ENCODE measurements at regions not wholly inside any gene's neighbourhood (a gene's known extent, or its start where the extent isn't known, plus 50 kb on each side); places are given as distances from the start of the nearest gene placed in this dataset.

DNA sequence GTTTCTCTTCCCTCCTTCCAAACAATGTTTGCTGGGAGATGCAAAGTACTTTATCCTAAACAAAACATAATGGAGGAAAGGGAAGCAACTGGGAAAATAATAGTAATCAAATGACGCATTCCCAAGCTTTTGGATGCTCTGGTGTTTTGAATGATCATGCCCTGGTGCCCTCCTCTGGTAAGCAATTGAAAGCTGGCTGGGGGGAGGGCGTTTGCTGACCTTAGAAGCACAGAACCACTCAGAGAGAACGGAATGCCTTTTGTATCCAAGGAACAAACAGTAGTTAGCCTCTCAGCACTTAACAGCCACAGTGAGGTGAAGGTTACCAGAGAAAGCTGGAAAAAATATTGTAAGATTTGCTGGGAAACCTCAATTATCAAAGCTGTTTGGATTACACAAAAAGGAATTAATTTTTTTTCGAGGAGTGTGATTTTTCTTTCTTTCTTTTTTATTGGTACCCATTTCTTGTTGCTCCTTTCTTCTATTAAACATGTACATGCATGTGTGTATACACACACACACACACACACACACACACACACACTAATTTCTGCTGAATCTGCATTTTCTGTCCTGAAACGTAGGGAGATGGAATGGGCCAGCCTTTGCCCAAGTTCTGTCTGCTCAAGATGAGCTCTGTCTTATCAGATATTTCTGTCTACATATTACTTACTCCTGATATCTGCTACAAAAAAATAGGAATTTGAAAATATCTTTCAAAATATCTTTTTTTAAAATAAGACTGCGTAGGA lies 155.8 kb upstream of the IGFBP7 start:
- Histone ChIP-seq H3K4me3 (no peak overlapping the region), H3K27ac (ENCODE audit: low read depth in 1 of 2, low read length in 1 of 2) (no peak overlapping the region), H3K27me3 (ENCODE audit: control insufficient read depth in 3 of 3, insufficient read depth in 3 of 3, low read length in 2 of 3) (no peaks in the 10 kb centered on the region), H3K9me3 (ENCODE audit: control insufficient read depth in 4 of 4, insufficient read depth in 3 of 4, low read length in 3 of 4) (no peaks in the 10 kb centered on the region), H3K36me3 (ENCODE audit: control insufficient read depth in 4 of 4, insufficient read depth in 4 of 4, low read length in 4 of 4) (no peaks in the 10 kb centered on the region), H3K4me1 (ENCODE audit: control insufficient read depth in 5 of 5, insufficient read depth in 5 of 5, low read length in 5 of 5) (peaks cover 0 to 13% (median 6%) of the 10 kb centered on the region in 5 donors), H3K9ac (ENCODE audit: insufficient read depth in 1 of 2, low read length in 2 of 2) (no peak overlapping the region)
- TF ChIP-seq CTCF (IDR thresholded peaks at IDR 0.05; ENCODE audit: control extremely low read depth, extremely low read depth), result no peak
- DNase-seq, result peak; percentile 28 to 56 (median 47)
- 40 to 57% methylated on average over 6 of the region's 6 CpGs for WGBS, 2 donors
- ATAC-seq (ENCODE audit: insufficient read depth, low FRiP score), result no peak

DNA sequence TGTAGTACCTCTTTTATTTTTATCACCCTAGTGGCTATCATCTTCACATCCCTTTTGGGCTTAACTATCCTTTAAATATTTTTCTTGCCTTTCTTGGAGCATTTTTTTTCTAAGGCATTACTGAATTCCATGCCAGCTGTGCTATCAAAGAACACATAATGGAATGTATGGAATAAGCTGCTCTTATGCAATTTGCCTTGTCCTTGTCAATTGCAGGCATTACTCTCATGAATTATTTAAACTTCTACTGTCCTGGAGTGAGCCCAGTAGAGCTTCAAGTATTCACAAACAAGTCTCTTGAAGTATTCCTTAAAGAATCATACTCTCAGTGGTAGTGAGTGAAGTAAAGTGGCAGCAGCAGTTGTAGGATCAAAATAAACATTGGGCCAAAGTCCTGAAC lies 144.6 kb upstream of the IGFBP7 start:
- TF ChIP-seq CTCF (IDR thresholded peaks at IDR 0.05; ENCODE audit: control extremely low read depth, extremely low read depth), result no peak
- ATAC-seq (ENCODE audit: insufficient read depth, low FRiP score) (no peak), DNase-seq (peak in 2 of 3 donors; percentile 25 to 30)
- no peaks in the 10 kb centered on the region for H3K36me3 ChIP-seq (ENCODE audit: control insufficient read depth in 4 of 4, insufficient read depth in 4 of 4, low read length in 4 of 4)
- H3K27me3 ChIP-seq (ENCODE audit: control insufficient read depth in 3 of 3, insufficient read depth in 3 of 3, low read length in 2 of 3), result no peaks in the 10 kb centered on the region
- no peak overlapping the region for H3K4me3 ChIP-seq
- H3K4me1 ChIP-seq (ENCODE audit: control insufficient read depth in 5 of 5, insufficient read depth in 5 of 5, low read length in 5 of 5), result peaks cover 0 to 4% (median 0%) of the 10 kb centered on the region in 5 donors
- H3K27ac ChIP-seq (ENCODE audit: low read depth in 1 of 2, low read length in 1 of 2), result no peak overlapping the region
- H3K9ac ChIP-seq (ENCODE audit: insufficient read depth in 1 of 2, low read length in 2 of 2), result no peak overlapping the region
- peaks cover 0 to 3% (median 0%) of the 10 kb centered on the region in 4 donors for H3K9me3 ChIP-seq (ENCODE audit: control insufficient read depth in 4 of 4, insufficient read depth in 3 of 4, low read length in 3 of 4)

- 24 to 58% methylated on average over 1 of the region's 1 CpG for WGBS, 2 donors
These were observed 138.9 kb upstream of the IGFBP7 start for GRCh38 chr4:57249083-57249482.

More at GRCh38 chr4:57249083-57249482, 138.9 kb upstream of the IGFBP7 start:
- Histone ChIP-seq H3K9me3 (ENCODE audit: control insufficient read depth in 4 of 4, insufficient read depth in 3 of 4, low read length in 3 of 4) (peaks cover 0 to 3% (median 0%) of the 10 kb centered on the region in 4 donors), H3K27me3 (ENCODE audit: control insufficient read depth in 3 of 3, insufficient read depth in 3 of 3, low read length in 2 of 3) (no peaks in the 10 kb centered on the region), H3K36me3 (ENCODE audit: control insufficient read depth in 4 of 4, insufficient read depth in 4 of 4, low read length in 4 of 4) (no peaks in the 10 kb centered on the region), H3K27ac (ENCODE audit: low read depth in 1 of 2, low read length in 1 of 2) (no peak overlapping the region), H3K4me1 (ENCODE audit: control insufficient read depth in 5 of 5, insufficient read depth in 5 of 5, low read length in 5 of 5) (no peaks in the 10 kb centered on the region), H3K4me3 (no peak overlapping the region), H3K9ac (ENCODE audit: insufficient read depth in 1 of 2, low read length in 2 of 2) (no peak overlapping the region)
- DNase-seq (no peak), ATAC-seq (ENCODE audit: insufficient read depth, low FRiP score) (peak; percentile 62)
- TF ChIP-seq CTCF (IDR thresholded peaks at IDR 0.05; ENCODE audit: control extremely low read depth, extremely low read depth), result no peak
